ENCODE measurements at regions not wholly inside any gene's neighbourhood (a gene's known extent, or its start where the extent isn't known, plus 50 kb on each side); places are given as distances from the start of the nearest gene placed in this dataset.
"Not testable (repeated sequence)": the region's sequence is repeated elsewhere in the genome, so short reads cannot be mapped to it uniquely, and the experiment has no call there.

- not testable (repeated sequence) for TF ChIP-seq POLR2A (IDR thresholded peaks at IDR 0.05)
- TF ChIP-seq, protein P1, sequence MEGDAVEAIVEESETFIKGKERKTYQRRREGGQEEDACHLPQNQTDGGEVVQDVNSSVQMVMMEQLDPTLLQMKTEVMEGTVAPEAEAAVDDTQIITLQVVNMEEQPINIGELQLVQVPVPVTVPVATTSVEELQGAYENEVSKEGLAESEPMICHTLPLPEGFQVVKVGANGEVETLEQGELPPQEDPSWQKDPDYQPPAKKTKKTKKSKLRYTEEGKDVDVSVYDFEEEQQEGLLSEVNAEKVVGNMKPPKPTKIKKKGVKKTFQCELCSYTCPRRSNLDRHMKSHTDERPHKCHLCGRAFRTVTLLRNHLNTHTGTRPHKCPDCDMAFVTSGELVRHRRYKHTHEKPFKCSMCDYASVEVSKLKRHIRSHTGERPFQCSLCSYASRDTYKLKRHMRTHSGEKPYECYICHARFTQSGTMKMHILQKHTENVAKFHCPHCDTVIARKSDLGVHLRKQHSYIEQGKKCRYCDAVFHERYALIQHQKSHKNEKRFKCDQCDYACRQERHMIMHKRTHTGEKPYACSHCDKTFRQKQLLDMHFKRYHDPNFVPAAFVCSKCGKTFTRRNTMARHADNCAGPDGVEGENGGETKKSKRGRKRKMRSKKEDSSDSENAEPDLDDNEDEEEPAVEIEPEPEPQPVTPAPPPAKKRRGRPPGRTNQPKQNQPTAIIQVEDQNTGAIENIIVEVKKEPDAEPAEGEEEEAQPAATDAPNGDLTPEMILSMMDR (IDR thresholded peaks at IDR 0.05), result not testable (repeated sequence)
Measured at GRCh38 chr10:30703446-30703845, 73.9 kb upstream of the LYZL2 start.
